Endothelial cell of umbilical vein (primary cell): ENCODE measurements at regions not wholly inside any gene's neighbourhood (a gene's known extent, or its start where the extent isn't known, plus 50 kb on each side); places are given as distances from the start of the nearest gene placed in this dataset.

Experiments
- BruUV-seq: library from RNA; stranded (reverse); fragments of 400-500 nt; replicated peaks from 2 replicates; lab custom pipeline; 2021; lab: Mats Ljungman, UMichigan
- CTCF ChIA-PET: fragments of 300-600, 350-600 bp; sonication (Branson Sonifier 250); formaldehyde crosslinking; loops from one replicate; lab custom pipeline; 2021; ENCODE audit warnings: antibody characterized with exemption, inconsistent platforms; lab: Charles Lee
- POLR2A ChIA-PET: fragments of 300-600, 350-600 bp; sonication (Branson Sonifier 250); formaldehyde crosslinking; loops from one replicate; lab custom pipeline; 2021; ENCODE audit warnings: antibody characterized with exemption, inconsistent platforms; lab: Charles Lee
- DNase-seq: peaks from one replicate; pipeline ENCODE4 v3.0.0-alpha.2; 2011; ENCODE audit warnings: low read depth, low spot score
- FAIRE-seq: peaks from 2 replicates; lab custom pipeline; 2011; peaks lifted over from hg19 to GRCh38; lab: Jason Lieb, UNC
- H2AFZ ChIP-seq: 2 replicates; pipeline ENCODE4 v1.6.0; 2012; ENCODE audit warnings: low read depth, low read length, control low read depth, inconsistent platforms
- H3K27ac ChIP-seq: 2 replicates; pipeline ENCODE4 v1.5.1; 2011; ENCODE audit warnings: low read depth, mild to moderate bottlenecking, control low read depth, low read length, moderate library complexity; ENCODE audit not compliant: insufficient read depth
- H3K27me3 ChIP-seq, 2 experiments: 2 replicates each; pipeline versions ENCODE4 v1.6.0 to v1.6.1; 2011; ENCODE audit warnings: low read length in 2 of 2, mixed read lengths in 1 of 2; ENCODE audit not compliant: control insufficient read depth in 2 of 2, insufficient read depth in 2 of 2
- H3K36me3 ChIP-seq, 2 experiments: 2 replicates in 1 of 2; 3 replicates in 1 of 2; pipeline ENCODE4 v1.5.1; 2011; ENCODE audit warnings: low read length in 2 of 2, mild to moderate bottlenecking in 1 of 2, moderate library complexity in 1 of 2; ENCODE audit not compliant: control insufficient read depth in 2 of 2, insufficient read depth in 2 of 2; ENCODE audit errors: extremely low read depth in 1 of 2
- H3K4me1 ChIP-seq: 3 replicates; pipeline ENCODE4 v1.5.1; 2011; ENCODE audit warnings: mild to moderate bottlenecking, low read length; ENCODE audit not compliant: control insufficient read depth, insufficient read depth; ENCODE audit errors: extremely low read depth
- H3K4me2 ChIP-seq: 2 replicates; pipeline ENCODE4 v1.6.1; 2011; ENCODE audit warnings: low read length, control low read depth, mixed read lengths; ENCODE audit not compliant: insufficient read depth
- H3K4me3 ChIP-seq, 3 experiments: fragments of 200-600 bp in 1 of 3; sonication (generic), shearing (Covaris generic) in 1 of 3; replicated peaks in 1 of 3; 2 replicates each; pipeline ENCODE4 v1.5.1; 2011 to 2016; ENCODE audit warnings: control low read depth in 3 of 3, low read length in 3 of 3, mild to moderate bottlenecking in 2 of 3, inconsistent platforms in 1 of 3, low read depth in 1 of 3, moderate library complexity in 1 of 3; ENCODE audit not compliant: insufficient read depth in 1 of 3
- H3K79me2 ChIP-seq: 2 replicates; pipeline ENCODE4 v1.6.0; 2012; ENCODE audit warnings: low read length, inconsistent platforms; ENCODE audit not compliant: control insufficient read depth, insufficient read depth
- H3K9ac ChIP-seq: replicated peaks from 2 replicates; pipeline ENCODE3; 2011; ENCODE audit warnings: low read length, control low read depth; ENCODE audit not compliant: insufficient read depth; ENCODE audit errors: extremely low read depth
- H3K9me1 ChIP-seq: replicated peaks from 3 replicates; pipeline ENCODE4 v1.6.0; 2011; ENCODE audit warnings: mild to moderate bottlenecking, low read length; ENCODE audit not compliant: control insufficient read depth, insufficient read depth; ENCODE audit errors: extremely low read depth
- H3K9me3 ChIP-seq: replicated peaks from 2 replicates; pipeline ENCODE4 v1.5.1; 2012; ENCODE audit warnings: low read length, inconsistent platforms; ENCODE audit not compliant: control insufficient read depth, insufficient read depth
- H4K20me1 ChIP-seq: replicated peaks from 2 replicates; pipeline ENCODE3; 2011; ENCODE audit warnings: mild to moderate bottlenecking, low read length; ENCODE audit not compliant: control insufficient read depth, insufficient read depth; ENCODE audit errors: extremely low read depth
- EZH2 ChIP-seq: IDR thresholded peaks from 2 replicates; pipeline ENCODE4 v1.6.1; 2012; ENCODE audit warnings: borderline replicate concordance, low read depth, mild to moderate bottlenecking, moderate library complexity, low read length, inconsistent platforms; ENCODE audit not compliant: severe bottlenecking
- FOS ChIP-seq: IDR thresholded peaks from 2 replicates; pipeline ENCODE4 v1.6.1; 2011; ENCODE audit warnings: mild to moderate bottlenecking, low read length, moderate library complexity, borderline replicate concordance; ENCODE audit not compliant: insufficient read depth
- GATA2 ChIP-seq: IDR thresholded peaks from 2 replicates; pipeline ENCODE4 v1.7.0; 2011; ENCODE audit warnings: low read depth, mild to moderate bottlenecking, moderate library complexity, mixed read lengths, low read length; ENCODE audit not compliant: insufficient read length, insufficient read depth
- JUN ChIP-seq: IDR thresholded peaks from 2 replicates; pipeline ENCODE4 v1.6.1; 2011; ENCODE audit warnings: borderline replicate concordance, low read depth; ENCODE audit not compliant: insufficient read length, insufficient read depth
- MYC ChIP-seq: IDR thresholded peaks from one replicate; pipeline ENCODE4 v1.6.1; 2011; ENCODE audit warnings: mild to moderate bottlenecking, low read depth, low read length
- POLR2A ChIP-seq: IDR thresholded peaks from 2 replicates; pipeline ENCODE4 v1.6.1; 2012; ENCODE audit warnings: low read depth, mild to moderate bottlenecking, control low read depth, low read length
- POLR2AphosphoS5 ChIP-seq: IDR thresholded peaks from 2 replicates; pipeline ENCODE4 v1.6.1; 2012; ENCODE audit warnings: low read depth, mild to moderate bottlenecking, control low read depth, low read length, moderate library complexity; ENCODE audit not compliant: insufficient read depth
- dilution Hi-C: fragments of 300-500 bp; cut with MboI; formaldehyde crosslinking; loops from one replicate; pipeline ENCODE4 v1.15.0; 2019; ENCODE audit warnings: low sequenced_read_pairs; ENCODE audit not compliant: extremely low pct_ligation_motif_present
- intact Hi-C: fragments of 100-400 bp; cut with micrococcal nuclease; formaldehyde crosslinking; loops from one replicate; pipeline ENCODE4 v1.10.0; 2022
- TF ChIP-seq, protein P1 (sequence below): IDR thresholded peaks from 2 replicates; pipeline ENCODE4 v1.6.1; 2011; ENCODE audit not compliant: insufficient read depth, insufficient read length
- TF ChIP-seq, protein P2 (sequence below), 2 donors: IDR thresholded peaks; 1 replicate in 1 of 2; 2 replicates in 1 of 2; pipeline ENCODE4 v1.5.1; 2011; ENCODE audit warnings: low read length in 2 of 2, mild to moderate bottlenecking in 2 of 2, moderate library complexity in 2 of 2, control low read depth in 1 of 2, inconsistent platforms in 1 of 2, low read depth in 1 of 2; ENCODE audit not compliant: insufficient read depth in 1 of 2; ENCODE audit errors: extremely low read depth in 1 of 2

DNA sequence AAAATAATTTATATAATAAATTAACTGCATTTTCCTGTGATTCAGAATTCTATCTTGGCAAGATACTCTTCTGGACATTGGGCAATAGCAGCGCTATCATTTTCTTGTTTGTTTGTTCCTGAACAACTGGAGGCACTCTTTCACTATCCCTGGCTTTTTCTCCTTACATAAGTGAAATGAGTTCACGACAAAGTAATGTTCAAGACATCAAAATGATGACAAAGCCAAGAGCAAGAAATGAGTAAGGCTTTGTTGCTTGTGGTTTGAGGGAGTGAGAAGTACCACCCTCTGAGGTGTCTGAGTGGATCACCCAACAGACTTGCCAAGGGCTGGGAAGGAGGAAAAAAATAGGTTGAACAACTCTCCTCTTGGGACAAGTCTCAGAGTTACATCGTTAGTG, 466.6 kb upstream of the JAG1 start:
- Histone ChIP-seq H3K9me1 (no peaks in the 10 kb centered on the region), H3K79me2 (no peaks in the 10 kb centered on the region), H2AFZ (no peak overlapping the region), H3K27ac (no peak overlapping the region), H3K4me1 (no peaks in the 10 kb centered on the region), H3K4me3 (no peak overlapping the region), H3K36me3 (no peaks in the 10 kb centered on the region), H3K4me2 (no peak overlapping the region), H3K9ac (no peak overlapping the region), H3K9me3 (no peaks in the 10 kb centered on the region), H3K27me3 (no peaks in the 10 kb centered on the region), H4K20me1 (no peaks in the 10 kb centered on the region)
- ChIA-PET CTCF (no interaction called here), POLR2A (no interaction called here)
- DNase-seq: no peak
- intact Hi-C loops: no loop called here
- FAIRE-seq: no peak
- TF ChIP-seq POLR2A (no peak), POLR2AphosphoS5 (no peak), GATA2 (no peak), FOS (no peak), MYC (no peak), EZH2 (no peak), JUN (no peak)
- TF ChIP-seq, protein P1, sequence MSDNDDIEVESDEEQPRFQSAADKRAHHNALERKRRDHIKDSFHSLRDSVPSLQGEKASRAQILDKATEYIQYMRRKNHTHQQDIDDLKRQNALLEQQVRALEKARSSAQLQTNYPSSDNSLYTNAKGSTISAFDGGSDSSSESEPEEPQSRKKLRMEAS: no peak
- TF ChIP-seq, protein P2, sequence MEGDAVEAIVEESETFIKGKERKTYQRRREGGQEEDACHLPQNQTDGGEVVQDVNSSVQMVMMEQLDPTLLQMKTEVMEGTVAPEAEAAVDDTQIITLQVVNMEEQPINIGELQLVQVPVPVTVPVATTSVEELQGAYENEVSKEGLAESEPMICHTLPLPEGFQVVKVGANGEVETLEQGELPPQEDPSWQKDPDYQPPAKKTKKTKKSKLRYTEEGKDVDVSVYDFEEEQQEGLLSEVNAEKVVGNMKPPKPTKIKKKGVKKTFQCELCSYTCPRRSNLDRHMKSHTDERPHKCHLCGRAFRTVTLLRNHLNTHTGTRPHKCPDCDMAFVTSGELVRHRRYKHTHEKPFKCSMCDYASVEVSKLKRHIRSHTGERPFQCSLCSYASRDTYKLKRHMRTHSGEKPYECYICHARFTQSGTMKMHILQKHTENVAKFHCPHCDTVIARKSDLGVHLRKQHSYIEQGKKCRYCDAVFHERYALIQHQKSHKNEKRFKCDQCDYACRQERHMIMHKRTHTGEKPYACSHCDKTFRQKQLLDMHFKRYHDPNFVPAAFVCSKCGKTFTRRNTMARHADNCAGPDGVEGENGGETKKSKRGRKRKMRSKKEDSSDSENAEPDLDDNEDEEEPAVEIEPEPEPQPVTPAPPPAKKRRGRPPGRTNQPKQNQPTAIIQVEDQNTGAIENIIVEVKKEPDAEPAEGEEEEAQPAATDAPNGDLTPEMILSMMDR (IDR thresholded peaks at IDR 0.05; ENCODE audit: extremely low read depth in 1 of 2, insufficient read depth in 1 of 2, low read depth in 1 of 2, low read length in 2 of 2): no peak
- dilution Hi-C loops: no loop called here
- no TSS peak for BruUV-seq
